OCI-LY3 (cell line): ENCODE measurements at regions not wholly inside any gene's neighbourhood (a gene's known extent, or its start where the extent isn't known, plus 50 kb on each side); places are given as distances from the start of the nearest gene placed in this dataset.

Experiments used
- CTCF ChIP-seq: fragments of 200-600, 300-600 bp; sonication (generic); IDR thresholded peaks from 2 replicates; pipeline ENCODE4 v1.5.1; 2014; ENCODE audit warnings: antibody characterized with exemption, low read length, low read depth
- EZH2phosphoT487 ChIP-seq: fragments of 200-600 bp; shearing (Covaris generic); IDR thresholded peaks from 2 replicates; pipeline ENCODE4 v1.6.1; 2018; ENCODE audit warnings: antibody characterized with exemption, mixed run types, low read depth

DNA sequence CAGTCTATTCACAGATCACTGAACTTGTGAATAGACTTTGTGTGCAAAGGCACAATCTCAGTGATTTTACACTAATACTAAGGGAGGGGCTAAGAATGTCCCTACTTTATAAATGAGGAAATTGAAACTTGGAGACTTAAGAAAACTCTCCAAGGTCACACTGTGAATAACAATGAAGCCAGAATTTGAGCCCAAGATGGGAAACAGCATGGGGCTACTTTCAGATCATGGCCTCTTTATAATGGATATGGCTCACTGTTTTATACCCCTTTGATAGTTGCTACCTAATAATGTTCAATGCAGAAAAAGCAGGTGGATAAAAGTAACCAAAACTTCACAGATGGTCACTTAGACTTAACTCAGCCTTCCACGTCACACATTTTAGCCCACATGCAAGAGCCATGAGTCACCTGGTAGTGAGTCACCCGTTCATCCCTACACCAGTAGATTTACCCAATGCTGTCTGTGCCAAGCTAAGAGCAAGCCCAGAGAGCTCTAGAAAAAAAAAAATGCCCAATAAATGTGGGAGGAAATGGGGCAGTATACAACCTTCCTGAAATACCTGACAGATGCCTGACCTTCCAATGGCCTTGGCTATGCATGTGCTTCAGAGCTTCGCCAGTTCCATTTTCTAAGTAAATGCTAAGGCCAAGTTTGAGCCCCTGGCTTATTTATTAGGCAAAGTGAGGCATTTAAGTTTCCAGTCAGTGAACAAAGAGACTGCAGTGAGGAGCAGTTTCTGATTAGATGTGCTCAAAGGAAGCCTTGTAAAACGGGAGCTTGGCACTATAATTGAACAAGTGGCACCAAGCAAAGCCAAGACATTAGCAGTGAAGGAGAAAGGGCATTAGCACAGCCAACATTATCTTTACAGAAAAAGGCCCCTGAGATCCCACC lies 219.7 kb downstream of the TMEM114 start:
- TF ChIP-seq CTCF = no peak
- TF ChIP-seq EZH2phosphoT487 = no peak
